ENCODE measurements at regions not wholly inside any gene's neighbourhood (a gene's known extent, or its start where the extent isn't known, plus 50 kb on each side); places are given as distances from the start of the nearest gene placed in this dataset.

DNA sequence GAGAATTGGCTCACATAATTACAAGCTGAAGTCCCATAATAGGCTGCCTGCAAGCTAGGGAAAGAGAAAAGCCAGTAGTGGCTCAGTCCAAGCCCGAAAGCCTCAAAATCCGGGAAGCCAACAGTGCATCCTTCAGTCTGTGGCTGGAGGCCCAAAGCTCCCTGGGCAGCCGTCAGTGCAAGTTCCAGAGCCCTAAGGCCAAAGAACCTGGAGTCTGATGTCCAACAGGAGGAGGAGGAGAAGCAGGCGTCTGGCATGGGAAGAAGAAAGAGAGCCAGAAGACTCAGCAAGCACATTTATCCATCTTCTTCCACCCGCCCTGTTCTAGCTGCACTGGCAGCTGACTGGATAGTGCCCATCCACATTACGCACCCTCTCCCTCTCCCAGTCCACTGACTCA is 213.4 kb downstream of the GAS1 start:
- TF ChIP-seq ZNF8 (CRISPR knock-in tag; IDR thresholded peaks at IDR 0.05) (no peak), OSR1 (CRISPR knock-in tag; IDR thresholded peaks at IDR 0.05) (no peak), TOX (CRISPR knock-in tag; IDR thresholded peaks at IDR 0.05; ENCODE audit: borderline replicate concordance) (no peak), PPARA (CRISPR knock-in tag; IDR thresholded peaks at IDR 0.05; ENCODE audit: borderline replicate concordance) (no peak), ZNF70 (CRISPR knock-in tag; IDR thresholded peaks at IDR 0.05) (no peak), ISL1 (CRISPR knock-in tag; IDR thresholded peaks at IDR 0.05) (no peak), BACH2 (CRISPR knock-in tag; IDR thresholded peaks at IDR 0.05; ENCODE audit: borderline replicate concordance) (no peak), TCF4 (CRISPR knock-in tag; IDR thresholded peaks at IDR 0.05; ENCODE audit: borderline replicate concordance) (no peak)
- TF ChIP-seq, protein P1, sequence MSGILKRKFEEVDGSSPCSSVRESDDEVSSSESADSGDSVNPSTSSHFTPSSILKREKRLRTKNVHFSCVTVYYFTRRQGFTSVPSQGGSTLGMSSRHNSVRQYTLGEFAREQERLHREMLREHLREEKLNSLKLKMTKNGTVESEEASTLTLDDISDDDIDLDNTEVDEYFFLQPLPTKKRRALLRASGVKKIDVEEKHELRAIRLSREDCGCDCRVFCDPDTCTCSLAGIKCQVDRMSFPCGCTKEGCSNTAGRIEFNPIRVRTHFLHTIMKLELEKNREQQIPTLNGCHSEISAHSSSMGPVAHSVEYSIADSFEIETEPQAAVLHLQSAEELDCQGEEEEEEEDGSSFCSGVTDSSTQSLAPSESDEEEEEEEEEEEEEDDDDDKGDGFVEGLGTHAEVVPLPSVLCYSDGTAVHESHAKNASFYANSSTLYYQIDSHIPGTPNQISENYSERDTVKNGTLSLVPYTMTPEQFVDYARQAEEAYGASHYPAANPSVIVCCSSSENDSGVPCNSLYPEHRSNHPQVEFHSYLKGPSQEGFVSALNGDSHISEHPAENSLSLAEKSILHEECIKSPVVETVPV (CRISPR knock-in tag; IDR thresholded peaks at IDR 0.05), result no peak
- TF ChIP-seq, protein P2, sequence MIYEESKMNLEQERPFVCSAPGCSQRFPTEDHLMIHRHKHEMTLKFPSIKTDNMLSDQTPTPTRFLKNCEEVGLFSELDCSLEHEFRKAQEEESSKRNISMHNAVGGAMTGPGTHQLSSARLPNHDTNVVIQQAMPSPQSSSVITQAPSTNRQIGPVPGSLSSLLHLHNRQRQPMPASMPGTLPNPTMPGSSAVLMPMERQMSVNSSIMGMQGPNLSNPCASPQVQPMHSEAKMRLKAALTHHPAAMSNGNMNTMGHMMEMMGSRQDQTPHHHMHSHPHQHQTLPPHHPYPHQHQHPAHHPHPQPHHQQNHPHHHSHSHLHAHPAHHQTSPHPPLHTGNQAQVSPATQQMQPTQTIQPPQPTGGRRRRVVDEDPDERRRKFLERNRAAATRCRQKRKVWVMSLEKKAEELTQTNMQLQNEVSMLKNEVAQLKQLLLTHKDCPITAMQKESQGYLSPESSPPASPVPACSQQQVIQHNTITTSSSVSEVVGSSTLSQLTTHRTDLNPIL (CRISPR knock-in tag; IDR thresholded peaks at IDR 0.05; ENCODE audit: low read depth), result no peak
- TF ChIP-seq, protein P3, sequence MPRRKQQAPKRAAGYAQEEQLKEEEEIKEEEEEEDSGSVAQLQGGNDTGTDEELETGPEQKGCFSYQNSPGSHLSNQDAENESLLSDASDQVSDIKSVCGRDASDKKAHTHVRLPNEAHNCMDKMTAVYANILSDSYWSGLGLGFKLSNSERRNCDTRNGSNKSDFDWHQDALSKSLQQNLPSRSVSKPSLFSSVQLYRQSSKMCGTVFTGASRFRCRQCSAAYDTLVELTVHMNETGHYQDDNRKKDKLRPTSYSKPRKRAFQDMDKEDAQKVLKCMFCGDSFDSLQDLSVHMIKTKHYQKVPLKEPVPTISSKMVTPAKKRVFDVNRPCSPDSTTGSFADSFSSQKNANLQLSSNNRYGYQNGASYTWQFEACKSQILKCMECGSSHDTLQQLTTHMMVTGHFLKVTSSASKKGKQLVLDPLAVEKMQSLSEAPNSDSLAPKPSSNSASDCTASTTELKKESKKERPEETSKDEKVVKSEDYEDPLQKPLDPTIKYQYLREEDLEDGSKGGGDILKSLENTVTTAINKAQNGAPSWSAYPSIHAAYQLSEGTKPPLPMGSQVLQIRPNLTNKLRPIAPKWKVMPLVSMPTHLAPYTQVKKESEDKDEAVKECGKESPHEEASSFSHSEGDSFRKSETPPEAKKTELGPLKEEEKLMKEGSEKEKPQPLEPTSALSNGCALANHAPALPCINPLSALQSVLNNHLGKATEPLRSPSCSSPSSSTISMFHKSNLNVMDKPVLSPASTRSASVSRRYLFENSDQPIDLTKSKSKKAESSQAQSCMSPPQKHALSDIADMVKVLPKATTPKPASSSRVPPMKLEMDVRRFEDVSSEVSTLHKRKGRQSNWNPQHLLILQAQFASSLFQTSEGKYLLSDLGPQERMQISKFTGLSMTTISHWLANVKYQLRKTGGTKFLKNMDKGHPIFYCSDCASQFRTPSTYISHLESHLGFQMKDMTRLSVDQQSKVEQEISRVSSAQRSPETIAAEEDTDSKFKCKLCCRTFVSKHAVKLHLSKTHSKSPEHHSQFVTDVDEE (CRISPR knock-in tag; IDR thresholded peaks at IDR 0.05), result no peak
- no peak for ATAC-seq

DNA sequence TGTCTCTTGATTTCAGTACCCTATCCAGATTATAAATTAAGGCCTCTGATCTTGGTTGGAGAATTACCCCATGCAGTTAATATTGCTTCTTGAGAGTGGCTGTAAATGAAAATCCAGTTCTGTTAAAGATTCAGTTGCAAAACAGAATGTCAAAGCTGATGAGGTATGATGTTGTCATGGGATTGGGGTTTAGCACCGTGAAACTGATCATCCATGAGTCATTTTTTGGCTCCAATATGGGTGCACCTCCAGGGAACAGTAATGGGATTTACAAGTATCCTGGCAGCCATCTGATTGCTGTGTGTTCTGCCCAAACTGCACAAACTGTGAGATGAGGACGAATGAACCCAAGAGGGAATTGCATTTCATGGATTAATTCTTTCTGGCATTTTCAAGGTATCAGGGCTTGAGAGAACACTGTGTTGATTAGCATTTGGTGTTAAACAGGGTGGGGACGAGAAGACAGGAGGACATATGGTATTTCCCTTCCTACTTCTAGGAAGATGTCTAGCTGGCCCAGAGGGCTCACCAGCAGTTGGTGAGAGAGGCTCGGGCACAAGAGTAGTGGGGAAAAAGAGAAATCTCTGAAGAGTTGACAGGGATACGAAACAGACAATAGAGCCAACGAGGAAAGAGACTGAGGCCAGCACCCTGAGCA is 214.7 kb downstream of the GAS1 start:
- peak; percentile 82 for ATAC-seq
- TF ChIP-seq TCF4 (CRISPR knock-in tag; IDR thresholded peaks at IDR 0.05; ENCODE audit: borderline replicate concordance) (no peak), ISL1 (CRISPR knock-in tag; IDR thresholded peaks at IDR 0.05) (peak; percentile 46; the same call in 1 of the 2 replicates)

DNA sequence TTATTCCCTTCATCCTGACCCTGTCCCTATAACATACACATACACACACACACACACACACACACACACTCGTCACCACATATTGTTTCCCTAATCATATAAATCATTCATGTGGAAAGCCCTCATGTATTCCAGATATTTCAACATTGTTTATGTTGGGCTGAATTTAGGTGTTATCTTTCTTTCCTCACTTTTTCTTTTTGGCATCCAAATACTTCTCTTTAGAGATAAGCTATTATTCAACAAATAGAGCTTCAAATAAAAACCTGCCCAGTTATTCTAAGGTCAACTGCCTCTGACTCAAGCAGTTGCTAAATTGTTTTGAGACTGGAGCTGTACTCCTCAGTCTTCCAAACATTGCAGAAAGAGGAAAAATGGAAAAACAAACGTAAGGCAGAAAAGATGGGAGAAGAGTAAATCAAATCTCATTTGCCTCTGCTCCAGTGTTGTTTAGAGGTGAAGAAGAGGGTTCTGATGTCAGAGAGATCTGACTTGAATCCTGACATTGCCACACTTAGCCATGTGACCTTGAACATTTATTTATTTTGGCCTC is 215.7 kb downstream of the GAS1 start:
- ATAC-seq, result no peak
- TF ChIP-seq ARNTL (CRISPR knock-in tag; IDR thresholded peaks at IDR 0.05; ENCODE audit: borderline replicate concordance, low read depth) (no peak), ISL1 (CRISPR knock-in tag; IDR thresholded peaks at IDR 0.05) (peak; percentile 60)

DNA sequence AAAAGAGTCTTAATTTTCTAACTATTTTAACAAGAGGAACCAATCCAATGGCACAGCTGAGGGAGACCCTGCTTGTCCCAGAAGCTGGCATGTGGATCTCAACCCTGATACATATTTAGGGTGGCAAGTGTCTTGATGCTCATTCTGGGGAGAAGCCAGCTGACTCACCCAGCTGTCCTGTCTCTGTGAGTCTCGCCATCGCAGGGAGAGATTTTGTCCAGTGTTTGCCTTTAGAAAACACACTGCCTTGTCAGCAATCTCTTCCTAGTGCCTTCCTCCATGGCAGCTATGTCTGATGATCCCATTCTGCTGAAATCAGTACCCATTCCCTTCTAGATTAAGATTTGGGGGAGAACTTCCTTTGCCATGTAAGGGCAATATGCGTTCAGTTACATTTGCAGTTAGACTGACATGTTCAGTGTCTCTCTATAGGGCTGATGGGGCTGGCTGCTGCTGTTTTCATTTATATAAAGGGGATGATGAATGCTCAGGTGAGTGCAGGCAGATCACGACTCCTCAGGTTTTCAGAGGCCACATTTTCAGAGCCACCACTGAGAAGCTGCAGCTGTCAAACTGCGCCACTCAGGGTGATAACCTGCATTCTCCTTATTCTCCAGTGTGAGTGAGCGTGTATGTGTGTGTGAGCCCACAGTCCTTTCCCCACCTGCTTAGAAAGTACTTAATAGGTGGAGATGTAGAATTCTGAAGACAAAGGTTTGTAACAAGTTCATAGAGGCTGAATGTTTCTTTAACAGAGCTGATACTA is 217.0 kb downstream of the GAS1 start:
- ATAC-seq, result peak; percentile 20; the same call in 1 of the 3 replicates
- no peak for TF ChIP-seq OSR1 (CRISPR knock-in tag; IDR thresholded peaks at IDR 0.05)
- TF ChIP-seq TOX (CRISPR knock-in tag; IDR thresholded peaks at IDR 0.05; ENCODE audit: borderline replicate concordance), result no peak
- TF ChIP-seq ZFP30 (CRISPR knock-in tag; IDR thresholded peaks at IDR 0.05), result no peak
- TF ChIP-seq CSDC2 (CRISPR knock-in tag; IDR thresholded peaks at IDR 0.05), result no peak
- TF ChIP-seq SNAI2 (CRISPR knock-in tag; IDR thresholded peaks at IDR 0.05), result no peak
- TF ChIP-seq, protein P1 (CRISPR knock-in tag; IDR thresholded peaks at IDR 0.05), result no peak
- no peak for TF ChIP-seq RARB (CRISPR knock-in tag; IDR thresholded peaks at IDR 0.05)
- no peak for TF ChIP-seq ZC3H10 (CRISPR knock-in tag; IDR thresholded peaks at IDR 0.05)
- TF ChIP-seq, protein P4, sequence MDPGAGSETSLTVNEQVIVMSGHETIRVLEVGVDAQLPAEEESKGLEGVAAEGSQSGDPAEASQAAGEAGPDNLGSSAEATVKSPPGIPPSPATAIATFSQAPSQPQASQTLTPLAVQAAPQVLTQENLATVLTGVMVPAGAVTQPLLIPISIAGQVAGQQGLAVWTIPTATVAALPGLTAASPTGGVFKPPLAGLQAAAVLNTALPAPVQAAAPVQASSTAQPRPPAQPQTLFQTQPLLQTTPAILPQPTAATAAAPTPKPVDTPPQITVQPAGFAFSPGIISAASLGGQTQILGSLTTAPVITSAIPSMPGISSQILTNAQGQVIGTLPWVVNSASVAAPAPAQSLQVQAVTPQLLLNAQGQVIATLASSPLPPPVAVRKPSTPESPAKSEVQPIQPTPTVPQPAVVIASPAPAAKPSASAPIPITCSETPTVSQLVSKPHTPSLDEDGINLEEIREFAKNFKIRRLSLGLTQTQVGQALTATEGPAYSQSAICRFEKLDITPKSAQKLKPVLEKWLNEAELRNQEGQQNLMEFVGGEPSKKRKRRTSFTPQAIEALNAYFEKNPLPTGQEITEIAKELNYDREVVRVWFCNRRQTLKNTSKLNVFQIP (CRISPR knock-in tag; IDR thresholded peaks at IDR 0.05; ENCODE audit: borderline replicate concordance, low read depth), result no peak
- TF ChIP-seq, protein P5, sequence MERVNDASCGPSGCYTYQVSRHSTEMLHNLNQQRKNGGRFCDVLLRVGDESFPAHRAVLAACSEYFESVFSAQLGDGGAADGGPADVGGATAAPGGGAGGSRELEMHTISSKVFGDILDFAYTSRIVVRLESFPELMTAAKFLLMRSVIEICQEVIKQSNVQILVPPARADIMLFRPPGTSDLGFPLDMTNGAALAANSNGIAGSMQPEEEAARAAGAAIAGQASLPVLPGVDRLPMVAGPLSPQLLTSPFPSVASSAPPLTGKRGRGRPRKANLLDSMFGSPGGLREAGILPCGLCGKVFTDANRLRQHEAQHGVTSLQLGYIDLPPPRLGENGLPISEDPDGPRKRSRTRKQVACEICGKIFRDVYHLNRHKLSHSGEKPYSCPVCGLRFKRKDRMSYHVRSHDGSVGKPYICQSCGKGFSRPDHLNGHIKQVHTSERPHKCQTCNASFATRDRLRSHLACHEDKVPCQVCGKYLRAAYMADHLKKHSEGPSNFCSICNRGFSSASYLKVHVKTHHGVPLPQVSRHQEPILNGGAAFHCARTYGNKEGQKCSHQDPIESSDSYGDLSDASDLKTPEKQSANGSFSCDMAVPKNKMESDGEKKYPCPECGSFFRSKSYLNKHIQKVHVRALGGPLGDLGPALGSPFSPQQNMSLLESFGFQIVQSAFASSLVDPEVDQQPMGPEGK (CRISPR knock-in tag; IDR thresholded peaks at IDR 0.05; ENCODE audit: borderline replicate concordance), result no peak
- no peak for TF ChIP-seq ZNF565 (CRISPR knock-in tag; conservative IDR thresholded peaks at IDR 0.05; ENCODE audit: low read depth)
- TF ChIP-seq GLIS3 (CRISPR knock-in tag; IDR thresholded peaks at IDR 0.05), result no peak
- no peak for TF ChIP-seq ESRRG (CRISPR knock-in tag; IDR thresholded peaks at IDR 0.05)
- no peak for TF ChIP-seq ZNF8 (CRISPR knock-in tag; IDR thresholded peaks at IDR 0.05)
